ENCODE measurements at regions not wholly inside any gene's neighbourhood (a gene's known extent, or its start where the extent isn't known, plus 50 kb on each side); places are given as distances from the start of the nearest gene placed in this dataset.

DNA sequence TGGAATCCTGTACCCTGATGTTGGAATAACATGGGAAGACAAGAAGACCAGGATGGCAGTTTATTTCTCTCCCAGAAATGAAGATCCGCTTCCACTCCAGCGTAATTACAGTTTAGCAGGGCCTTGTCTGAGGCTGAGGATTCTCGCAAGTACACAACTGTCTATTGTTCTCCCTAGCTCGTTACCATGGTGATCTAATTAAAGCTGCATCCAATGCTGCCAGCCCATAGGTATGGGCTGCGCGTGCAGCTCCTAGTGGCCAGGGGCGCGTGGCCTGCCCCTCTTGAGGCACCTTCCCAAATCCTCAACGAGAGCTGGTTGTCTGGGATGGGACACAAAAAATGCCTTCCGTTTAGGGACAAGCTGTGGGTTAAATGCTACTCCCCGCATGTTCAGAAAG, 344.9 kb downstream of the CYRIA start:
- ATAC-seq (ENCODE audit: low read depth) (no peak), DNase-seq (no peak)
- Histone ChIP-seq H4K20me1 (ENCODE audit: control insufficient read depth, insufficient read depth, low read length, poor library complexity, severe bottlenecking) (no peaks in the 10 kb centered on the region), H3K4me2 (replicated peaks; ENCODE audit: low read depth, low read length, poor library complexity, severe bottlenecking) (no peak overlapping the region), H3K79me2 (ENCODE audit: control insufficient read depth, insufficient read depth, low read length) (no peaks in the 10 kb centered on the region), H3K4me1 (ENCODE audit: control insufficient read depth in 2 of 2, insufficient read depth in 2 of 2, low read length in 2 of 2) (no peaks in the 10 kb centered on the region), H3K4me3 (ENCODE audit: control extremely low read depth in 1 of 5, extremely low read depth in 1 of 5, insufficient read depth in 1 of 5, low read depth in 2 of 5, low read length in 4 of 5) (no peak overlapping the region), H3K36me3 (replicated peaks in 1 of 2; ENCODE audit: control extremely low read depth in 1 of 2, control insufficient read depth in 1 of 2, extremely low read depth in 1 of 2, insufficient read depth in 2 of 2, low read length in 1 of 2) (no peaks in the 10 kb centered on the region), H3K9ac (ENCODE audit: low read length) (no peak overlapping the region), H3K9me3 (ENCODE audit: control extremely low read depth in 1 of 3, control insufficient read depth in 2 of 3, insufficient read depth in 1 of 3, low read length in 2 of 3) (peaks cover 0 to 2% (median 0%) of the 10 kb centered on the region in 3 donors), H3K27ac (ENCODE audit: low read length in 2 of 2) (no peak overlapping the region), H3K27me3 (replicated peaks in 1 of 4; ENCODE audit: control extremely low read depth in 1 of 4, control insufficient read depth in 3 of 4, insufficient read depth in 4 of 4, low read length in 3 of 4) (peaks cover 0 to 2% (median 0%) of the 10 kb centered on the region in 4 experiments), H2AFZ (ENCODE audit: insufficient read depth, low read depth, low read length, poor library complexity, severe bottlenecking) (no peak overlapping the region)
- no peak for TF ChIP-seq EZH2 (IDR thresholded peaks at IDR 0.05; ENCODE audit: borderline replicate concordance, insufficient read depth, low read depth, low read length, poor library complexity, severe bottlenecking)
- TF ChIP-seq, protein P1, sequence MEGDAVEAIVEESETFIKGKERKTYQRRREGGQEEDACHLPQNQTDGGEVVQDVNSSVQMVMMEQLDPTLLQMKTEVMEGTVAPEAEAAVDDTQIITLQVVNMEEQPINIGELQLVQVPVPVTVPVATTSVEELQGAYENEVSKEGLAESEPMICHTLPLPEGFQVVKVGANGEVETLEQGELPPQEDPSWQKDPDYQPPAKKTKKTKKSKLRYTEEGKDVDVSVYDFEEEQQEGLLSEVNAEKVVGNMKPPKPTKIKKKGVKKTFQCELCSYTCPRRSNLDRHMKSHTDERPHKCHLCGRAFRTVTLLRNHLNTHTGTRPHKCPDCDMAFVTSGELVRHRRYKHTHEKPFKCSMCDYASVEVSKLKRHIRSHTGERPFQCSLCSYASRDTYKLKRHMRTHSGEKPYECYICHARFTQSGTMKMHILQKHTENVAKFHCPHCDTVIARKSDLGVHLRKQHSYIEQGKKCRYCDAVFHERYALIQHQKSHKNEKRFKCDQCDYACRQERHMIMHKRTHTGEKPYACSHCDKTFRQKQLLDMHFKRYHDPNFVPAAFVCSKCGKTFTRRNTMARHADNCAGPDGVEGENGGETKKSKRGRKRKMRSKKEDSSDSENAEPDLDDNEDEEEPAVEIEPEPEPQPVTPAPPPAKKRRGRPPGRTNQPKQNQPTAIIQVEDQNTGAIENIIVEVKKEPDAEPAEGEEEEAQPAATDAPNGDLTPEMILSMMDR (IDR thresholded peaks at IDR 0.05): no peak
- CTCF ChIA-PET: no interaction called here
- intact Hi-C loops (cut with micrococcal nuclease): no loop called here
- WGBS (ENCODE audit: insufficient coverage): 95% methylated on average over 11 of the region's 11 CpGs
- H3K27ac Mint-ChIP-seq: no peak overlapping the region
- H3K27me3 Mint-ChIP-seq: peaks cover 3% of the 10 kb centered on the region
- POLR2A ChIA-PET: no interaction called here
- peaks cover 3% of the 10 kb centered on the region for H3K4me1 Mint-ChIP-seq
- no peak overlapping the region for H3K4me3 Mint-ChIP-seq
- H3K9me3 Mint-ChIP-seq (ENCODE audit: insufficient read depth): no peaks in the 10 kb centered on the region

DNA sequence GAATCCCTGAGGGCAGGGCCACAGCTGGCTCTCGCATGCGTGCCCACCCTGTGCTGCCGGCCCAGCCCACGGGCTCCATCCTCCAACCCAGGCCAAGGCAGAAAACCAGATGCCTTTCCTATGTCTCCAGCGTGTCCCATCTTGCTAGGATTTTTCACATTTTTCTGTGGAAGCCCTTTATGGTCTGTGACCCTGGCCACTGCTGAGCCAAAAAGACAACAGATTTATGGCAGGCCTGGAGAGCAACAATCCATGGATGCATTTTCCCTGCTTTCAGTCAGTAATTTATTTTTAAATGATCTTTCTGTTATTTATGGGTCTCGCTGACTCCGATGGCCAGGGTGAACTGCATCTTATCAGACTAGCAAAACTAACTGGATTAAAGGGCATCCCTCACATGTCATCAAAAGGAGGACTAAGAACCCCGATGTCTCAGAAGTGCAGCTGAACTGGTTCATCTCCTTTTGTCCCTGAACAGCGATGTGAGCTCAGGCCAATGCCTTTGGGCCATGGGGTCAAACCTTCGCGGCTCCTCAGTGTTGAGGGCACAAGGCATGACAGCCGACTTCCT, 346.0 kb downstream of the CYRIA start:
- Mint-ChIP-seq H3K27me3 (peaks cover 3% of the 10 kb centered on the region), H3K27ac (no peak overlapping the region), H3K4me3 (no peak overlapping the region), H3K4me1 (peaks cover 3% of the 10 kb centered on the region), H3K9me3 (ENCODE audit: insufficient read depth) (no peaks in the 10 kb centered on the region)
- CTCF ChIA-PET: no interaction called here
- no peak overlapping the region for H3K27ac ChIP-seq (ENCODE audit: low read length in 2 of 2)
- H3K9ac ChIP-seq (ENCODE audit: low read length): no peak overlapping the region
- H3K4me2 ChIP-seq (replicated peaks; ENCODE audit: low read depth, low read length, poor library complexity, severe bottlenecking): no peak overlapping the region
- no peaks in the 10 kb centered on the region for H4K20me1 ChIP-seq (ENCODE audit: control insufficient read depth, insufficient read depth, low read length, poor library complexity, severe bottlenecking)
- H3K4me3 ChIP-seq (ENCODE audit: control extremely low read depth in 1 of 5, extremely low read depth in 1 of 5, insufficient read depth in 1 of 5, low read depth in 2 of 5, low read length in 4 of 5): no peak overlapping the region
- no peaks in the 10 kb centered on the region for H3K36me3 ChIP-seq (replicated peaks in 1 of 2; ENCODE audit: control extremely low read depth in 1 of 2, control insufficient read depth in 1 of 2, extremely low read depth in 1 of 2, insufficient read depth in 2 of 2, low read length in 1 of 2)
- DNase-seq (no peak), ATAC-seq (ENCODE audit: low read depth) (no peak)
- POLR2A ChIA-PET: no interaction called here
- H3K27me3 ChIP-seq (replicated peaks in 1 of 4; ENCODE audit: control extremely low read depth in 1 of 4, control insufficient read depth in 3 of 4, insufficient read depth in 4 of 4, low read length in 3 of 4): peaks cover 0 to 2% (median 0%) of the 10 kb centered on the region in 4 experiments
- intact Hi-C loops (cut with micrococcal nuclease): no loop called here
- H2AFZ ChIP-seq (ENCODE audit: insufficient read depth, low read depth, low read length, poor library complexity, severe bottlenecking): no peak overlapping the region
- no peak for TF ChIP-seq EZH2 (IDR thresholded peaks at IDR 0.05; ENCODE audit: borderline replicate concordance, insufficient read depth, low read depth, low read length, poor library complexity, severe bottlenecking)
- TF ChIP-seq, protein P1 (IDR thresholded peaks at IDR 0.05): no peak
- no peaks in the 10 kb centered on the region for H3K9me3 ChIP-seq (ENCODE audit: control extremely low read depth in 1 of 3, control insufficient read depth in 2 of 3, insufficient read depth in 1 of 3, low read length in 2 of 3)
- 97% methylated on average over 8 of the region's 12 CpGs for WGBS (ENCODE audit: insufficient coverage)
- no peaks in the 10 kb centered on the region for H3K79me2 ChIP-seq (ENCODE audit: control insufficient read depth, insufficient read depth, low read length)
- H3K4me1 ChIP-seq (ENCODE audit: control insufficient read depth in 2 of 2, insufficient read depth in 2 of 2, low read length in 2 of 2): no peaks in the 10 kb centered on the region

All from B cell (primary cell).